ENCODE measurements at regions not wholly inside any gene's neighbourhood (a gene's known extent, or its start where the extent isn't known, plus 50 kb on each side); places are given as distances from the start of the nearest gene placed in this dataset.

DNA sequence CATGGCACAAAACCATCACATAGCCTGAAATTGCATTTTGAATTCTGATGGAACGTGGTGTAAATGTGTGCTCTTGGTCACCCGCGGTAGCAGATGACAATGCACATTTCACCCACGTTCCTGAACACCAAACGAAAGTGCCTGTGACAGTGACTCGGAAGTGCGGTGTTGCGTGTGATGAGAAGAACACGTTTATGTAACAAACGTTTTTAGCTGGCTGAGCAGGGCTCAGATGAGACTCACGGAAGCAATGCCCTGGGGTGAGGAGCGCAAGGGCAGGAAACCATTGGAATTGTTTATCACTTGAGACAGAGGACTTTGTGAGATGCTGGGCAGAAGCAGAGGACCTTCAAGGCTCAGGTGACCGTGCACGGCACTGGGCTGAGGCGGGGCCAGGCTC lies 449.2 kb upstream of the CFAP20DC start:
- BruUV-seq (replicated peaks): no TSS peak
- POLR2A ChIA-PET: no interaction called here

More for the DNA sequence above, 449.2 kb upstream of the CFAP20DC start:
- ChIA-PET RAD21 (ENCODE audit: unreplicated experiment) (no interaction called here), SMC1A (ENCODE audit: uncharacterized antibody, unreplicated experiment) (no interaction called here), CTCF (no interaction called here)
- Histone ChIP-seq H3K4me3 (no peak overlapping the region), H3K4me2 (ENCODE audit: control insufficient read depth, insufficient read depth) (no peak overlapping the region), H3K4me1 (ENCODE audit: control insufficient read depth, insufficient read depth, low read length) (peaks cover 7% of the 10 kb centered on the region; the same call in 1 of the 2 replicates), H3K36me3 (ENCODE audit: control insufficient read depth in 2 of 2, insufficient read depth in 2 of 2, low read length in 1 of 2) (no peaks in the 10 kb centered on the region), H3K9ac (ENCODE audit: control insufficient read depth, insufficient read depth, low read length) (no peak overlapping the region), H3K9me3 (replicated peaks; ENCODE audit: control insufficient read depth, insufficient read depth, low read length) (no peaks in the 10 kb centered on the region), H3K27me3 (replicated peaks in 1 of 2; ENCODE audit: control insufficient read depth in 2 of 2, insufficient read depth in 2 of 2, low read length in 1 of 2) (no peaks in the 10 kb centered on the region), H3K27ac (ENCODE audit: control insufficient read depth, insufficient read depth) (no peak overlapping the region), H2AFZ (ENCODE audit: control insufficient read depth, low read depth, low read length) (no peak overlapping the region), H4K20me1 (ENCODE audit: control insufficient read depth, insufficient read depth) (no peaks in the 10 kb centered on the region), H3K79me2 (ENCODE audit: control insufficient read depth, insufficient read depth, low read length) (no peaks in the 10 kb centered on the region)
- DNase-seq (ENCODE audit: low read depth, low spot score): no peak
- intact Hi-C loops (cut with micrococcal nuclease; ENCODE audit: unreplicated experiment) (no loop called here), in situ Hi-C loops (cut with MboI) (no loop called here)
- 58% methylated on average over 15 of the region's 15 CpGs for WGBS (ENCODE audit: insufficient coverage, insufficient replicate concordance, low lambda C conversion rate, missing lambda C conversion rate)
- no peak for FAIRE-seq
- ATAC-seq: no peak
- TF ChIP-seq DPF2 (IDR thresholded peaks at IDR 0.05): no peak
- no peak for TF ChIP-seq CBX5 (IDR thresholded peaks at IDR 0.05; ENCODE audit: low read depth)
- no peak for TF ChIP-seq ZNF274 (IDR thresholded peaks at IDR 0.05; ENCODE audit: insufficient read depth, insufficient read length)
- TF ChIP-seq MEF2A (IDR thresholded peaks at IDR 0.05; ENCODE audit: insufficient read depth, low read depth, low read length): no peak
- TF ChIP-seq, protein P1, sequence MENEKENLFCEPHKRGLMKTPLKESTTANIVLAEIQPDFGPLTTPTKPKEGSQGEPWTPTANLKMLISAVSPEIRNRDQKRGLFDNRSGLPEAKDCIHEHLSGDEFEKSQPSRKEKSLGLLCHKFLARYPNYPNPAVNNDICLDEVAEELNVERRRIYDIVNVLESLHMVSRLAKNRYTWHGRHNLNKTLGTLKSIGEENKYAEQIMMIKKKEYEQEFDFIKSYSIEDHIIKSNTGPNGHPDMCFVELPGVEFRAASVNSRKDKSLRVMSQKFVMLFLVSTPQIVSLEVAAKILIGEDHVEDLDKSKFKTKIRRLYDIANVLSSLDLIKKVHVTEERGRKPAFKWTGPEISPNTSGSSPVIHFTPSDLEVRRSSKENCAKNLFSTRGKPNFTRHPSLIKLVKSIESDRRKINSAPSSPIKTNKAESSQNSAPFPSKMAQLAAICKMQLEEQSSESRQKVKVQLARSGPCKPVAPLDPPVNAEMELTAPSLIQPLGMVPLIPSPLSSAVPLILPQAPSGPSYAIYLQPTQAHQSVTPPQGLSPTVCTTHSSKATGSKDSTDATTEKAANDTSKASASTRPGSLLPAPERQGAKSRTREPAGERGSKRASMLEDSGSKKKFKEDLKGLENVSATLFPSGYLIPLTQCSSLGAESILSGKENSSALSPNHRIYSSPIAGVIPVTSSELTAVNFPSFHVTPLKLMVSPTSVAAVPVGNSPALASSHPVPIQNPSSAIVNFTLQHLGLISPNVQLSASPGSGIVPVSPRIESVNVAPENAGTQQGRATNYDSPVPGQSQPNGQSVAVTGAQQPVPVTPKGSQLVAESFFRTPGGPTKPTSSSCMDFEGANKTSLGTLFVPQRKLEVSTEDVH (IDR thresholded peaks at IDR 0.05; ENCODE audit: low read depth, partially characterized antibody): no peak
- TF ChIP-seq E4F1 (IDR thresholded peaks at IDR 0.05; ENCODE audit: borderline replicate concordance, partially characterized antibody): no peak
- no peak for TF ChIP-seq ELK1 (IDR thresholded peaks at IDR 0.05; ENCODE audit: low read depth, low read length)
- TF ChIP-seq NFYB (IDR thresholded peaks at IDR 0.05; ENCODE audit: insufficient read depth, low read depth, low read length): no peak
- no peak for TF ChIP-seq BACH1 (IDR thresholded peaks at IDR 0.05; ENCODE audit: borderline replicate concordance)
- no peak for TF ChIP-seq RUNX3 (IDR thresholded peaks at IDR 0.05; ENCODE audit: low read length)
- TF ChIP-seq NRF1 (conservative IDR thresholded peaks at IDR 0.05; ENCODE audit: low read depth, low read length): no peak
